DMS153 (cell line): ENCODE measurements at regions not wholly inside any gene's neighbourhood (a gene's known extent, or its start where the extent isn't known, plus 50 kb on each side); places are given as distances from the start of the nearest gene placed in this dataset.

ENCODE experiments used
- DNase-seq: peaks from one replicate; lab custom pipeline; 2025; lab: John Stamatoyannopoulos, UW

DNA sequence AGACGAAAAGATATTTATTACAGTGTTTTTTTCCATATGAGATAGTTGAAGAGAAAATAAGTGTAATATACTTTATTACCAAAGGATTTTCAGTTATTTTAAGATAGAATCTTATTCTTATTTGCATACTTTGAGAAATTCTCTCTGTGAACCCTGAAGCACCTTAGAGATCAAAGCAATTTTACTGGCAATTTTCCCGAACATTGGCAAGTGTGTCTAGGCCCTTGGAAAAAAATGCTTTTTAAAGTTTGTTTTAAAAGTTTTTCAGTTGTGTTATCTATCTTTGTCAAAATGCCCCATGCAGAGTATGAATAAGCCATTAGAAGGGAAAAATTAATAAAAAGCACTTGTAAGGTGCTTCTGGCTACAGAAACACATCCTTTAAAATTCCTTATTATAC lies 276.8 kb upstream of the HSF2 start:
- DNase-seq, result no peak

GRCh38 chr6:122124908-122125307 lies 274.5 kb upstream of the HSF2 start:
- DNase-seq, result no peak

DNA sequence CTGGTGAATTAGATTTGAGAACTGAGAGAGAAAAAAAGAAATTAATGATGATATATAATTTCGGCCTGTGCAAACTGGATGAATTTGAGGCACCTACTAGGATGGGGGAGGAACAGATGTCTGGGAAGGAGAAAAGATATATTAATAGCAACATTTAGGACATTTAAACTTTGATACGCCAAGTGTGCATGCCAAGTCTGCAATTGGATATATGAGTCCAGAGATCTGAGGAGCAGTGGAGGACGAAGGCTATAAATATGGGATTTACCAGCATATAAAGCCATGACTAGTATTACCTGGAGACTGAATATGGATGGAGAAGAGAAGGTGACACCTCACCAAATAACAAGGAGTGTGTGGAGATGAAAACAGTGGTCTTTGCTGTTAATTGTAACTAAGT lies 272.6 kb upstream of the HSF2 start:
- DNase-seq, result no peak

DNA sequence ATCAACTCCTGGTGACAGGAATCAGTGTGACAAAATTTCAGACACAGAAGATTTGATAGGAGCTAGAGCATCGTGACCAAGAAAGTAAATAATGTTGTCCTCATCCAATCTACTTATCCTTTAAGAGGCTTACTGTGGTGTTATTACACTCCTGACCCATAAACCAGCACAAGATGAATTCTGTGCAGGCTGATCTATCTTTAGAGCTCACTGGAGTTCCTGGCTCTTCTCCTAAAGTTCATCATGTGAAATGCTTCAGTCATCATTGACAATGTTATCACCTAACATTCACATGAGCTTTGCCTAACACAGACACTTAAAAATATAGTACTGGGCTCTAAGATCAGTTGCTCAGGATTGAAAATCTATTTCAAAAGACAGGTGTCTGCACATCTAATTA lies 271.0 kb upstream of the HSF2 start:
- no peak for DNase-seq

- no peak for DNase-seq
These were observed 270.0 kb upstream of the HSF2 start for GRCh38 chr6:122129313-122130025.

GRCh38 chr6:122130026-122130348 lies 269.5 kb upstream of the HSF2 start:
- no peak for DNase-seq

DNA sequence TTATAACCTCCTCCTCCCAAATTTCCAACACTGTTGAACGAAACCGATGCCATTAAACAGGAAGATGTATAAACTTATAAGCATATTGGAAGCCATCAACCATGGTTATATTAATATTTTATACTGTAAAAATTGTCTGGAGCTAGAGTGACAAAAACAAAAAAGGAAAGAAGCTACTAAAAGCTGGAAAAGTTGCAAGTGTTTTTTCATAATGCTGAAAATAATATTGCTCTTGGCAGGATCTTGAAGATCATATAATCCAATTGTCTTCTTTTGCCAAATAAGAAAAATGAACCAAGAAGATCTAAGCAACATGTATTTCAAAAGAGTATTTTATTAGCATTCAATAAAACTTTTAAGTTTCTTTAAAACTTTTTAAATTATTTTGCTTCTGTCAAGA lies 268.9 kb upstream of the HSF2 start:
- DNase-seq, result no peak

- no peak for DNase-seq
These were observed 263.1 kb upstream of the HSF2 start for GRCh38 chr6:122136386-122136785.

- DNase-seq, result no peak
These were observed 259.4 kb upstream of the HSF2 start for GRCh38 chr6:122140031-122140430.

DNA sequence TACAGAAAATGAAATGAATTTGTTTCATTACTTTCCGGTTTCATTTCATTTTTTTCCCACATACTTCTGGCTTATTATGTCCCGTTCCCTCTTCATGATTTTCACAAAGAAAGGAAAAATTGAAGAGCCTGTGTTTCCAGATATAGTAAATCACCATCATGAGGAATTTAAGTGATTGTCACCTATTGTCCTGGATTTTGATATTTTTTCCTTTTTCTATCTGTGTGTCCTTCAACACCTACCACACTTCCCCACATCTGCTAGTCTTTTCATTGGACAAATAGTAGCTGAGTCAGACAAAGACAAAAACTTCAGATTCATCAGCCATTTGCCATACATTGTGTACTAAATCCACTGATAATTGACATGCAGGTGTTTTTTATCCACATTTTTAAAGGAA lies 258.2 kb upstream of the HSF2 start:
- DNase-seq, result no peak

- DNase-seq, result no peak
These were observed 255.4 kb upstream of the HSF2 start for GRCh38 chr6:122143813-122144601.

- no peak for DNase-seq
These were observed 254.2 kb upstream of the HSF2 start for GRCh38 chr6:122145246-122145645.

DNA sequence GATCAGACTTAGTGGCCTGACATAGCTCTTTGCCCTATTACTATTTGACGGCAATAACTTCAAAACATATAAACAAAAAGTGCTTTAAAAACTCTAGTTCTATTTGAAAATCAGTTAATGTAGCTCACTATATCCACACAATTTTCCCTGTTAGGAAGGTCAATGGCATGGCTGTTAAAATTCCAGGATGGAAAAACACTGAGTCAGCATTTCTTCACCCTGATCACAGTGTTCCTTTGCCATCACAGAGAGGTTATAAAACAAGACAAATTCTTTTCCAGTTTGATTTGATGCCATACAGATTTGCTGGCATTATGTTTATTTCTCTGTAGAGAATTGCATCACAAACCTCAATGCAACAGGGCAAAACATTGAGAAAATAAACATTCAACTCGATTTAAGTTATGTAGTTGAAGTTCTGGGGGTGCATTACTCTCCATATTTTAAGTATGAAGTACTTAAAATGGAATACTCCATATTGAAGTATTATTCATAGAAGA lies 253.7 kb upstream of the HSF2 start:
- DNase-seq, result no peak

DNA sequence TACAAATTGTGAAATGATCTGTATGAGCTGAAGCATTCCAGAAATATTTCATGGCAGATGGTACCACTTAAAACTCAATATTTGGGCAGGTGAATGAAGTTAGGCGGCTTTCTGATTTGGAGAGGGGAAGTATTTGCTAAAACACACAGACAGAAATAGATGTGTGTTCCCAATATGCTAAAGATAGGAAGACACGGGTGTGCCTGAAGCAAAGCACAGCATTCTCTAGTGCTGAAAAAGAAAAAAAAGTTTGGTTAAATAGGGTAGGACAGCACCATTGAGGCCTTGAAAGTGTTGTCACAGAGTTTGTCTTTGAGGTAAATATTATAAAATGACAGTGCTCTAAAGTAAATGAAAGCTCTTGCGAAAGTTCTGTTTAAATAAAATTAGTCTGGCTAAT lies 252.2 kb upstream of the HSF2 start:
- DNase-seq, result no peak

DNA sequence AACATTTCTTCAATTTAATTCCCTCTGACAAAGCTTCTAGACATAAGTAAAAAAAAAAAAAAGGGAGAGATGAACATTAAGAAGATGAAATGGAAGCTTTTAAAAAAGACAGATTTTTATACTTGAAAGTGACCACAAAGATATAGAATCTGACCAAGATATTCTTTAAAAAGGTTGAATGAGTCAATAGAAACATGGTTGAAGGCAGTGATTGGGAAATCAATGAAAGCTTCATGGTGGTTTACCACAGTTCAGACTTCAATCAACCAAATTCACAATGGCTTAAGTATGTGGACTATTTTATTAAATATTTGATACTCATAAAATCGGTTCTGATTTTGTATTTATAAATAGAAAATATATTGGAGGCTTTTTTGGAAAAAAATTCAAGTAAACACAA lies 248.4 kb upstream of the HSF2 start:
- DNase-seq, result no peak

GRCh38 chr6:122151763-122152162 lies 247.7 kb upstream of the HSF2 start:
- DNase-seq, result no peak

- no peak for DNase-seq
These were observed 245.9 kb upstream of the HSF2 start for GRCh38 chr6:122153557-122153956.

DNA sequence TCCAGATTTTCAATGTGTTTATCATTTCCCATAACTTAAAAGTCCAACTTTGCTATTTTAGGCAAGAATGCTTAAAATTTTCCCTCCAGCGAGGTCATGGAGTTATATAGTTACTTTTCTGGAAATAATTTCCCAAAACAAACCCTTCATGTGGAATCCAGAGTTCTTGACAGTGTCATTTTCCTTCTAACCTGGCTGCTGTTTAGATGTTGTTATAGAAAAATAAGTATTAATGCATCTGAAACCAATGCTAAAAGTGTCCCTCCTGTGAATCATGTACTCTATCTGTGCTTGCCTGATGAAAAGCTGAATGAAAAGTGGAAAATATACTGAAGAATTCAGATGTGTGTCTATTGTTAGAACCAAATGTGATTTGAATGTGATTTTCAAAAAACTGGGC lies 245.3 kb upstream of the HSF2 start:
- no peak for DNase-seq

GRCh38 chr6:122154912-122155575 lies 244.4 kb upstream of the HSF2 start:
- DNase-seq, result no peak

- no peak for DNase-seq
These were observed 238.3 kb upstream of the HSF2 start for GRCh38 chr6:122161136-122161535.

GRCh38 chr6:122165014-122165413 lies 234.4 kb upstream of the HSF2 start:
- no peak for DNase-seq

DNA sequence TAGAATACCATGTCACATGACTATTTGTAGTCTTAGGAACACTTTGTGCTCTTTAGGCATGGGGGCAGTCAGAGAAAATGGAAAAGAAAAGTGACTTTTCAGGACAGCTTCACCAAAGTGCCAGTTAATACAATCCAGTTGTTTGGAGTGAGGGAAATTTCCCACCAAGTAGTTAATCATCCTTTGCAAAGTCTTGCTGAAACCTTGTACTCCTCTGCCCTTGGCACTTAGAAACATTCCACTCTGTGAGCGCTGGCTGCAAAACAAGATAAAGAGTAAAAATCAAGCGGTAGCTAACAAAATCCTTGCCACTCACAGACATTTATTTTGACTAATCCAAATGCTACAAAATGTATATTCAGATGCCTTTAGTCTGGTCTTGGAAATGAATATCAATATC lies 229.2 kb upstream of the HSF2 start:
- no peak for DNase-seq

- DNase-seq, result no peak
These were observed 220.5 kb upstream of the HSF2 start for GRCh38 chr6:122178988-122179387.
